ENCODE measurements at regions not wholly inside any gene's neighbourhood (a gene's known extent, or its start where the extent isn't known, plus 50 kb on each side); places are given as distances from the start of the nearest gene placed in this dataset.

DNA sequence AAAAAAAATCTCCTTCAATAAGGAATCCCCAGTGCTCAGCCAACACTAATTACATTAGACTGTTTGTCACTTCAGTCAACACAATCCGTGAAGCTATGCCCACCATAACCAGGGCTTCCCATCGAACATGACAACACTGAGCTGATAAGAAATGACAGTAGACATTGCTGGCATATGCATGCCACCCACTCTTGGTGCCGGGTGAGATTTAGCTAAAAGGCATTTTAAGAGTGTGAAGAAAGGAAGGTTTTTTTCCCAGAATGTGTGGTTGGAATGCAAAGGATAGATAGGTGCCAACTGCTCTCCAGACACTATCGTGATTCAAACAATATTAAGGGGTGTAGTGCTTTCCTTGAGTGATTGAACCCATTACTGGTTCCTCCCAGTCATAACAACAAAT, 344.0 kb upstream of the LMCD1 start:
- no peak overlapping the region for H3K4me2 ChIP-seq (ENCODE audit: low read length)
- H3K9me3 ChIP-seq (ENCODE audit: control insufficient read depth, insufficient read depth, low read length): no peaks in the 10 kb centered on the region
- no peaks in the 10 kb centered on the region for H3K4me1 ChIP-seq (ENCODE audit: control insufficient read depth, low read length)
- H4K20me1 ChIP-seq (ENCODE audit: control insufficient read depth, insufficient read depth, low read depth, low read length): no peaks in the 10 kb centered on the region
- H3K36me3 ChIP-seq (ENCODE audit: control insufficient read depth, low read length): no peaks in the 10 kb centered on the region
- H3K27ac ChIP-seq (ENCODE audit: low read depth, low read length): no peak overlapping the region
- TF ChIP-seq EZH2phosphoT487 (IDR thresholded peaks at IDR 0.05; ENCODE audit: borderline replicate concordance, low read length): no peak
- TF ChIP-seq, protein P1, sequence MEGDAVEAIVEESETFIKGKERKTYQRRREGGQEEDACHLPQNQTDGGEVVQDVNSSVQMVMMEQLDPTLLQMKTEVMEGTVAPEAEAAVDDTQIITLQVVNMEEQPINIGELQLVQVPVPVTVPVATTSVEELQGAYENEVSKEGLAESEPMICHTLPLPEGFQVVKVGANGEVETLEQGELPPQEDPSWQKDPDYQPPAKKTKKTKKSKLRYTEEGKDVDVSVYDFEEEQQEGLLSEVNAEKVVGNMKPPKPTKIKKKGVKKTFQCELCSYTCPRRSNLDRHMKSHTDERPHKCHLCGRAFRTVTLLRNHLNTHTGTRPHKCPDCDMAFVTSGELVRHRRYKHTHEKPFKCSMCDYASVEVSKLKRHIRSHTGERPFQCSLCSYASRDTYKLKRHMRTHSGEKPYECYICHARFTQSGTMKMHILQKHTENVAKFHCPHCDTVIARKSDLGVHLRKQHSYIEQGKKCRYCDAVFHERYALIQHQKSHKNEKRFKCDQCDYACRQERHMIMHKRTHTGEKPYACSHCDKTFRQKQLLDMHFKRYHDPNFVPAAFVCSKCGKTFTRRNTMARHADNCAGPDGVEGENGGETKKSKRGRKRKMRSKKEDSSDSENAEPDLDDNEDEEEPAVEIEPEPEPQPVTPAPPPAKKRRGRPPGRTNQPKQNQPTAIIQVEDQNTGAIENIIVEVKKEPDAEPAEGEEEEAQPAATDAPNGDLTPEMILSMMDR (IDR thresholded peaks at IDR 0.05; ENCODE audit: low read depth, low read length, poor library complexity, severe bottlenecking): no peak
- no peaks in the 10 kb centered on the region for H3K27me3 ChIP-seq (ENCODE audit: control insufficient read depth, low read length)
- no peaks in the 10 kb centered on the region for H3K9me2 ChIP-seq (replicated peaks; ENCODE audit: control insufficient read depth, low read length)
- H3K79me2 ChIP-seq (ENCODE audit: control insufficient read depth, low read length): no peaks in the 10 kb centered on the region
- H3K4me3 ChIP-seq (ENCODE audit: low read length): no peak overlapping the region
- no peaks in the 10 kb centered on the region for H3F3A ChIP-seq (ENCODE audit: control insufficient read depth, insufficient read depth)

DNA sequence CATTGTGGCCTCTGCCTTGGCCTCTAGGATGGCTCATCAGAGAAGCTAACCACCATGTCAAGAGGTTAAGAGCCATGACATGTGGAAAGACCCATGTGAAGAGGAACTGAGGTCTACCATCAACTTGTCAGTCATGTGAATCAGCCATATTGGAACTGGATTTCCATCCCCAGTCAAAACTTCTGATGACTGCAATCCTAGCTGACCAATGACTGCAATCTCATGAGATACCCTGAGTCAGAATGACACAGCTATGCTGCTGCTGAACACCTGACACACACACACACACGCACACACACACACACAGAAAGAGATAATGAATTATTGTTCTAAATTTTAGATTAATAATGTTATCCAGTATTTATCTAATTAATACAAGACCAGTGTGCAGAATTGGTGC, 337.5 kb upstream of the LMCD1 start:
- Histone ChIP-seq H3K27me3 (ENCODE audit: control insufficient read depth, low read length) (no peaks in the 10 kb centered on the region), H3K9me2 (replicated peaks; ENCODE audit: control insufficient read depth, low read length) (no peaks in the 10 kb centered on the region), H3K4me1 (ENCODE audit: control insufficient read depth, low read length) (no peaks in the 10 kb centered on the region), H3K9me3 (ENCODE audit: control insufficient read depth, insufficient read depth, low read length) (no peaks in the 10 kb centered on the region), H3K4me2 (ENCODE audit: low read length) (no peak overlapping the region), H3K27ac (ENCODE audit: low read depth, low read length) (no peak overlapping the region), H3K4me3 (ENCODE audit: low read length) (no peak overlapping the region), H4K20me1 (ENCODE audit: control insufficient read depth, insufficient read depth, low read depth, low read length) (no peaks in the 10 kb centered on the region), H3F3A (ENCODE audit: control insufficient read depth, insufficient read depth) (no peaks in the 10 kb centered on the region), H3K79me2 (ENCODE audit: control insufficient read depth, low read length) (no peaks in the 10 kb centered on the region), H3K36me3 (ENCODE audit: control insufficient read depth, low read length) (no peaks in the 10 kb centered on the region)
- no peak for TF ChIP-seq EZH2phosphoT487 (IDR thresholded peaks at IDR 0.05; ENCODE audit: borderline replicate concordance, low read length)
- TF ChIP-seq, protein P1 (IDR thresholded peaks at IDR 0.05; ENCODE audit: low read depth, low read length, poor library complexity, severe bottlenecking): no peak

DNA sequence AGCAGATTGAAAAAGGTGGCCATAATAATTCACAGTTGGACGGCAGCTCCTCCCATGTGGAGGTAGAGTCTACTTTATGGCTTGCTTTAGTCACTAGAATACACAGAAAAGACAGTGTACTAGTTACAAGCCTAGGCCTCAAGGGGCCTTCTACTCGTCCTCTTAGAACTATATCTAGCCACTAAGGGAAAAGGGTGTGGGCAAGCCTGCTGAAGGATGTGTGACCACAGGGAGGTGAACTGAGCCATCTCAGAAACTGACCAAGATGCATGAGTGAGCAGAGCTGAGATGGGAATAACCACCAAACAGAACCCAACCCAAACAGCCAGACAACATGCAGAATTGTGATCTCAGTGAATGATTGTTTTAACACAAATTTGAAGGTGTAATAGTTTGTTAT, 335.6 kb upstream of the LMCD1 start:
- no peaks in the 10 kb centered on the region for H3F3A ChIP-seq (ENCODE audit: control insufficient read depth, insufficient read depth)
- no peaks in the 10 kb centered on the region for H4K20me1 ChIP-seq (ENCODE audit: control insufficient read depth, insufficient read depth, low read depth, low read length)
- no peak overlapping the region for H3K4me3 ChIP-seq (ENCODE audit: low read length)
- no peaks in the 10 kb centered on the region for H3K4me1 ChIP-seq (ENCODE audit: control insufficient read depth, low read length)
- H3K4me2 ChIP-seq (ENCODE audit: low read length): no peak overlapping the region
- H3K27me3 ChIP-seq (ENCODE audit: control insufficient read depth, low read length): no peaks in the 10 kb centered on the region
- H3K9me2 ChIP-seq (replicated peaks; ENCODE audit: control insufficient read depth, low read length): no peaks in the 10 kb centered on the region
- H3K9me3 ChIP-seq (ENCODE audit: control insufficient read depth, insufficient read depth, low read length): no peaks in the 10 kb centered on the region
- H3K27ac ChIP-seq (ENCODE audit: low read depth, low read length): no peak overlapping the region
- H3K36me3 ChIP-seq (ENCODE audit: control insufficient read depth, low read length): no peaks in the 10 kb centered on the region
- no peaks in the 10 kb centered on the region for H3K79me2 ChIP-seq (ENCODE audit: control insufficient read depth, low read length)
- TF ChIP-seq EZH2phosphoT487 (IDR thresholded peaks at IDR 0.05; ENCODE audit: borderline replicate concordance, low read length): no peak
- TF ChIP-seq, protein P1 (IDR thresholded peaks at IDR 0.05; ENCODE audit: low read depth, low read length, poor library complexity, severe bottlenecking): no peak

Measured in DOHH2 (cell line).